Sigmoid colon (tissue), 6 donors: ENCODE measurements at regions not wholly inside any gene's neighbourhood (a gene's known extent, or its start where the extent isn't known, plus 50 kb on each side); places are given as distances from the start of the nearest gene placed in this dataset.

ENCODE experiments used
- DNase-seq: peaks from one replicate; pipeline ENCODE4 v3.0.0-alpha.2; 2019
- H3K27ac ChIP-seq, 4 donors: fragments of 200-600 bp; sonication (generic); one replicate each; pipeline ENCODE4 v1.5.1; 2016 to 2019; ENCODE audit warnings: mild to moderate bottlenecking in 1 of 4
- H3K27me3 ChIP-seq, 3 donors: fragments of 200-600 bp; sonication (generic); one replicate each; pipeline ENCODE4 v1.5.1; 2019; ENCODE audit warnings: mild to moderate bottlenecking in 1 of 3
- H3K36me3 ChIP-seq, 4 donors: fragments of 200-600 bp; sonication (generic); one replicate each; pipeline ENCODE4 v1.5.1; 2016 to 2019
- H3K4me1 ChIP-seq, 4 donors: fragments of 200-600 bp; sonication (generic); one replicate each; pipeline ENCODE4 v1.5.1; 2017 to 2019
- H3K4me3 ChIP-seq, 4 donors: fragments of 200-600 bp; sonication (generic); one replicate each; pipeline ENCODE4 v1.5.1; 2017 to 2019; ENCODE audit warnings: mild to moderate bottlenecking in 2 of 4, moderate library complexity in 1 of 4
- H3K9me3 ChIP-seq, 4 donors: fragments of 200-600 bp in 3 of 4; sonication (generic) in 3 of 4; one replicate each; pipeline versions ENCODE4 v1.5.1 to v1.6.1; 2013 to 2019
- CTCF ChIP-seq, 4 experiments: fragments of 450-650 bp in 3 of 4; fragments of 200-600 bp in 1 of 4; IDR thresholded peaks; one replicate each; pipeline ENCODE4 v1.5.1; 2016 to 2019; ENCODE audit warnings: antibody characterized with exemption in 4 of 4, mild to moderate bottlenecking in 3 of 4, moderate library complexity in 2 of 4
- EP300 ChIP-seq, 4 donors: sonication (generic); formaldehyde crosslinking; IDR thresholded peaks; one replicate each; pipeline ENCODE4 v1.6.1; 2017; ENCODE audit warnings: antibody characterized with exemption in 4 of 4
- POLR2A ChIP-seq, 2 donors: fragments of 450-650 bp; IDR thresholded peaks; one replicate each; pipeline ENCODE4 v1.6.1; 2016; ENCODE audit warnings: antibody characterized with exemption in 2 of 2, mild to moderate bottlenecking in 2 of 2, moderate library complexity in 2 of 2
- POLR2AphosphoS5 ChIP-seq, 4 donors: sonication (generic); formaldehyde crosslinking; IDR thresholded peaks; one replicate each; pipeline ENCODE4 v1.6.1; 2017; ENCODE audit warnings: antibody characterized with exemption in 4 of 4
- WGBS, 2 donors: extraction: QIAGEN DNeasy Blood & Tissue Kit; methylation state at CpG; one replicate each; pipeline ENCODE4 v1.1.7; 2013; 5-methylcytosine and 5-hydroxymethylcytosine counted together
- intact Hi-C: fragments of 100-400 bp; cut with DNase I; formaldehyde crosslinking; loops from one replicate; pipeline ENCODE4 v1.15.1; 2023
- donor health status: healthy with polysubstance abuse.
- donor health status: healthy.

DNA sequence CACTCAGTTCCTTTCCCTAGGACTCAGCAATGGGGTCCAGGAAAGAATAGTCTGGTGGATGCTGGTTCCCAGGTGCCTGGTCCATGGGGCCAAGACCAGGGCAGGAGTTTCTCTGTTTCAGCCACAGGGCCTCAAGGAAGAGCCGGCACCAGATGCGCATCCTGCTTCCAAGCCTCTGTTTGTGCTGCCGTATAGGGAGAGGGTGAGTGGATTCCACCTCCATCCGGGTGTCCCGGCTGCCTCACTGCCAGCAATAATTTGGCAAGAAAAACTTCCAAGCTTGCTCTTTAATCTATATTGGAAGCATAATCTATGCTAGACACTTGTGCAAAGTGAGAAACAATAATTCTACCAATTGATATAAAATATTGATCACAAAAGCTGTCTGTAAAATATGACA, 261.2 kb upstream of the HS6ST1 start:
- TF ChIP-seq POLR2AphosphoS5 (IDR thresholded peaks at IDR 0.05), result no peak
- TF ChIP-seq EP300 (IDR thresholded peaks at IDR 0.05), result no peak
- TF ChIP-seq CTCF (IDR thresholded peaks at IDR 0.05), result no peak
- no peak for TF ChIP-seq POLR2A (IDR thresholded peaks at IDR 0.05)
- Histone ChIP-seq H3K4me1 (no peaks in the 10 kb centered on the region), H3K9me3 (no peaks in the 10 kb centered on the region), H3K27me3 (no peaks in the 10 kb centered on the region), H3K27ac (no peak overlapping the region), H3K4me3 (no peak overlapping the region), H3K36me3 (no peaks in the 10 kb centered on the region)
- intact Hi-C loops, result no loop called here
- DNase-seq, result no peak
- 89 to 92% methylated on average over 5 of the region's 5 CpGs for WGBS, 2 donors

GRCh38 chr2:128580988-128581848, 262.6 kb upstream of the HS6ST1 start:
- intact Hi-C loops, result no loop called here

GRCh38 chr2:128581849-128582244, 263.2 kb upstream of the HS6ST1 start:
- Histone ChIP-seq H3K36me3 (no peaks in the 10 kb centered on the region), H3K27ac (no peak overlapping the region), H3K4me1 (no peaks in the 10 kb centered on the region), H3K4me3 (no peak overlapping the region), H3K9me3 (no peaks in the 10 kb centered on the region), H3K27me3 (no peaks in the 10 kb centered on the region)
- TF ChIP-seq POLR2AphosphoS5 (IDR thresholded peaks at IDR 0.05) (no peak), POLR2A (IDR thresholded peaks at IDR 0.05) (no peak), CTCF (IDR thresholded peaks at IDR 0.05) (no peak), EP300 (IDR thresholded peaks at IDR 0.05) (no peak)
- no peak for DNase-seq
- WGBS, 2 donors, result 35 to 65% methylated on average over 2 of the region's 2 CpGs
- intact Hi-C loops, result no loop called here

More at GRCh38 chr2:128580988-128581848, 262.6 kb upstream of the HS6ST1 start:
- H3K27ac ChIP-seq, result no peak overlapping the region
- no peak for TF ChIP-seq POLR2AphosphoS5 (IDR thresholded peaks at IDR 0.05)
- TF ChIP-seq EP300 (IDR thresholded peaks at IDR 0.05), result no peak
- TF ChIP-seq CTCF (IDR thresholded peaks at IDR 0.05), result no peak
- no peak for TF ChIP-seq POLR2A (IDR thresholded peaks at IDR 0.05)
- no peaks in the 10 kb centered on the region for H3K36me3 ChIP-seq
- whole genome bisulfite sequencing, 2 donors, result 68 to 85% methylated on average over 6 of the region's 6 CpGs
- no peaks in the 10 kb centered on the region for H3K27me3 ChIP-seq
- no peaks in the 10 kb centered on the region for H3K4me1 ChIP-seq
- no peak overlapping the region for H3K4me3 ChIP-seq
- no peaks in the 10 kb centered on the region for H3K9me3 ChIP-seq
- peak; percentile 38 for DNase-seq

- H3K4me3 ChIP-seq, result no peak overlapping the region
- H3K9me3 ChIP-seq, result no peaks in the 10 kb centered on the region
- H3K4me1 ChIP-seq, result no peaks in the 10 kb centered on the region
- no peaks in the 10 kb centered on the region for H3K36me3 ChIP-seq
- intact Hi-C loops, result no loop called here
- DNase-seq, result no peak
- H3K27me3 ChIP-seq, result no peaks in the 10 kb centered on the region
- TF ChIP-seq EP300 (IDR thresholded peaks at IDR 0.05), result no peak
- no peak overlapping the region for H3K27ac ChIP-seq
- whole genome bisulfite sequencing, 2 donors, result 77 to 87% methylated on average over 8 of the region's 8 CpGs
These were observed 265.7 kb upstream of the HS6ST1 start for GRCh38 chr2:128584296-128584890.

DNA sequence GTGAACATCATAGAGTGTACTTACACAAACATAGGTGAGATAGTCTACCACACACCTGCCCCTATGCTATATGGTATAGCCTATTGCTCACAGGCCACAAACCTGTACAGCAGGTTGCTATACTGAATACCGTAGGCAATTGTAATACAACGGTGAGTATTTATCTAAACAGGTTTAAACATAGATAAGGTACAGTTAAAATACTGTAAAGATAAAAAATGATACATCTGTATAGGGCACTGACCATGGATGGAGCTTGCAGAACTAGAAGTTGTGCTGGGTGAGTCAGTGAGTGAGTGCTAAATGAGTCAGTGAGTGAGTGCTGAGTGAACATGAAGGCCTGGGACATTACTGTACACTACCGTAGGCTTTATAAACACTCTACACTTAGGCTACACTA, 267.0 kb upstream of the HS6ST1 start:
- DNase-seq, result no peak
- intact Hi-C loops, result no loop called here
- H3K4me1 ChIP-seq, result no peaks in the 10 kb centered on the region

More for the DNA sequence above, 267.0 kb upstream of the HS6ST1 start:
- no peak overlapping the region for H3K27ac ChIP-seq
- H3K4me3 ChIP-seq, result no peak overlapping the region
- H3K27me3 ChIP-seq, result no peaks in the 10 kb centered on the region
- no peaks in the 10 kb centered on the region for H3K9me3 ChIP-seq
- no peaks in the 10 kb centered on the region for H3K36me3 ChIP-seq
- no peak for TF ChIP-seq EP300 (IDR thresholded peaks at IDR 0.05)
- WGBS, 2 donors, result 50 to 78% methylated on average over 3 of the region's 3 CpGs
